Trophoblast cell (in vitro differentiated cells and primary cell): ENCODE measurements at regions not wholly inside any gene's neighbourhood (a gene's known extent, or its start where the extent isn't known, plus 50 kb on each side); places are given as distances from the start of the nearest gene placed in this dataset.
"Not testable (repeated sequence)": the region's sequence is repeated elsewhere in the genome, so short reads cannot be mapped to it uniquely, and the experiment has no call there.

Experiments
- DNase-seq, 2 donors: peaks; one replicate each; pipeline ENCODE4 v3.0.0-alpha.2; 2016
- H2AFZ ChIP-seq: 2 replicates; pipeline ENCODE4 v1.6.1; 2013; ENCODE audit warnings: low read length, moderate library complexity, mild to moderate bottlenecking; ENCODE audit not compliant: insufficient read depth, poor library complexity
- H2AK5ac ChIP-seq: 2 replicates; pipeline ENCODE4 v1.6.1; 2013; ENCODE audit warnings: mild to moderate bottlenecking, low read length
- H2BK120ac ChIP-seq: 2 replicates; pipeline ENCODE4 v1.6.1; 2013; ENCODE audit warnings: low read length, mild to moderate bottlenecking, moderate library complexity; ENCODE audit not compliant: insufficient read depth, poor library complexity
- H2BK12ac ChIP-seq: 2 replicates; pipeline ENCODE4 v1.6.1; 2013; ENCODE audit warnings: mild to moderate bottlenecking, low read length, moderate library complexity
- H2BK5ac ChIP-seq: 2 replicates; pipeline ENCODE4 v1.6.1; 2013; ENCODE audit warnings: low read length, low read depth, moderate library complexity, mild to moderate bottlenecking; ENCODE audit not compliant: poor library complexity
- H3K14ac ChIP-seq: 2 replicates; pipeline ENCODE4 v1.6.1; 2013; ENCODE audit warnings: mild to moderate bottlenecking, low read length
- H3K18ac ChIP-seq: 2 replicates; pipeline ENCODE4 v1.6.1; 2013; ENCODE audit warnings: mild to moderate bottlenecking, low read length
- H3K23ac ChIP-seq: 2 replicates; pipeline ENCODE4 v1.6.1; 2013; ENCODE audit warnings: low read length
- H3K27ac ChIP-seq: 2 replicates; pipeline ENCODE4 v1.5.1; 2013; ENCODE audit warnings: low read depth, mild to moderate bottlenecking, inconsistent platforms, low read length, moderate library complexity
- H3K27me3 ChIP-seq: 2 replicates; pipeline ENCODE4 v1.6.1; 2013; ENCODE audit warnings: inconsistent platforms, mild to moderate bottlenecking, low read length, moderate library complexity; ENCODE audit not compliant: insufficient read depth
- H3K36me3 ChIP-seq, 2 experiments: 1 replicate in 1 of 2; 2 replicates in 1 of 2; pipeline ENCODE4 v1.6.1; 2013; ENCODE audit warnings: low read length in 2 of 2, mild to moderate bottlenecking in 2 of 2, moderate library complexity in 1 of 2; ENCODE audit not compliant: insufficient read depth in 2 of 2, control insufficient read depth in 1 of 2
- H3K4ac ChIP-seq: 2 replicates; pipeline ENCODE4 v1.6.1; 2013; ENCODE audit warnings: low read depth, mild to moderate bottlenecking, low read length, moderate library complexity
- H3K4me1 ChIP-seq, 2 experiments: 1 replicate in 1 of 2; 2 replicates in 1 of 2; pipeline ENCODE4 v1.6.1; 2013; ENCODE audit warnings: low read length in 2 of 2, mild to moderate bottlenecking in 2 of 2, moderate library complexity in 1 of 2; ENCODE audit not compliant: insufficient read depth in 2 of 2, control insufficient read depth in 1 of 2
- H3K4me2 ChIP-seq: 2 replicates; pipeline ENCODE4 v1.6.1; 2013; ENCODE audit warnings: inconsistent platforms, mild to moderate bottlenecking, low read length, moderate library complexity
- H3K4me3 ChIP-seq: 2 replicates; pipeline ENCODE4 v1.5.1; 2013; ENCODE audit warnings: mild to moderate bottlenecking, low read depth, low read length, inconsistent platforms
- H3K79me1 ChIP-seq: one replicate; pipeline ENCODE4 v1.6.1; 2013; ENCODE audit warnings: low read length
- H3K79me2 ChIP-seq: 2 replicates; pipeline ENCODE4 v1.6.1; 2013; ENCODE audit warnings: low read length, mild to moderate bottlenecking; ENCODE audit not compliant: control insufficient read depth, insufficient read depth, poor library complexity
- H3K9ac ChIP-seq: 2 replicates; pipeline ENCODE4 v1.6.1; 2013; ENCODE audit warnings: mild to moderate bottlenecking, low read length
- H3K9me3 ChIP-seq: 2 replicates; pipeline ENCODE4 v1.6.1; 2013; ENCODE audit warnings: low read depth, mild to moderate bottlenecking, control low read depth, inconsistent platforms, low read length; ENCODE audit not compliant: insufficient read depth
- H4K12ac ChIP-seq: 2 replicates; pipeline ENCODE4 v1.6.1; 2013; ENCODE audit warnings: low read depth, mild to moderate bottlenecking, low read length, moderate library complexity
- H4K8ac ChIP-seq: 2 replicates; pipeline ENCODE4 v1.6.1; 2013; ENCODE audit warnings: low read depth, mild to moderate bottlenecking, low read length, moderate library complexity
- H4K91ac ChIP-seq: one replicate; pipeline ENCODE4 v1.6.1; 2013; ENCODE audit warnings: low read depth, mild to moderate bottlenecking, low read length, moderate library complexity
- WGBS: extraction: QIAGEN DNeasy Blood & Tissue Kit; methylation state at CpG from one replicate; pipeline ENCODE4 v1.1.7; 2013; ENCODE audit warnings: missing lambda C conversion rate; ENCODE audit not compliant: insufficient read length, insufficient coverage; ENCODE audit errors: extremely low coverage; 5-methylcytosine and 5-hydroxymethylcytosine counted together

- H4K12ac ChIP-seq = no peak overlapping the region
- H3K23ac ChIP-seq = no peak overlapping the region
- H3K4ac ChIP-seq = no peak overlapping the region
- no peak overlapping the region for H3K4me2 ChIP-seq
- no peak overlapping the region for H3K9ac ChIP-seq
- H3K4me3 ChIP-seq = no peak overlapping the region
- no peak overlapping the region for H4K91ac ChIP-seq
- H2BK120ac ChIP-seq = no peak overlapping the region
- no peaks in the 10 kb centered on the region for H3K79me2 ChIP-seq
- H3K14ac ChIP-seq = no peak overlapping the region
- no CpG with 5 or more reads among the region's 5 CpGs for WGBS
- no peak overlapping the region for H3K27ac ChIP-seq
- no peaks in the 10 kb centered on the region for H3K27me3 ChIP-seq
- no peak overlapping the region for H2BK12ac ChIP-seq
- H2AK5ac ChIP-seq = no peak overlapping the region
- no peak overlapping the region for H2BK5ac ChIP-seq
- no peak overlapping the region for H3K18ac ChIP-seq
- no peak for DNase-seq
- H3K79me1 ChIP-seq = no peaks in the 10 kb centered on the region
- no peaks in the 10 kb centered on the region for H3K9me3 ChIP-seq
- H3K4me1 ChIP-seq = no peaks in the 10 kb centered on the region
- no peak overlapping the region for H2AFZ ChIP-seq
- no peak overlapping the region for H4K8ac ChIP-seq
- H3K36me3 ChIP-seq = no peaks in the 10 kb centered on the region
Observed at GRCh38 chr6:140001821-140002341, 627.4 kb upstream of the CITED2 start.

DNA sequence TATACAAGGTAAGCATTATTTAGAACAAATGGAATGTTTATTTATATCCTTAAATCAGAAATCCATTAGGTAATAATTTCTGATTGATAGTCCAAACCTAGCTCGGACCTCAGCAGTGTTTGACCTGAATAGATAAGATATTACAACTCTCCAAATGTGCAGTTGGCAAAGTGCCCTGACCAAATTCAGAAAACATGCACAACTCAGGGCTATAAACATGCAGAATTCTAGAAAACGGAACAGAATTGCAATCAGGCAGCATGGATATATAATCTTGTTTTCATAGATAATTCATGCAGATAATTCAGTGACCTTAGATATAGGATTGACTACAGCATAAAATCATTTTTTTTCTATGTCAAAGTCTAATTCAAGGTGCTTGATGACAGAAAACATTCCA lies 626.6 kb upstream of the CITED2 start:
- Histone ChIP-seq H2BK120ac (no peak overlapping the region), H2BK5ac (no peak overlapping the region), H3K4me3 (no peak overlapping the region), H3K4ac (no peak overlapping the region), H4K12ac (no peak overlapping the region), H3K4me2 (no peak overlapping the region), H3K18ac (no peak overlapping the region), H3K27me3 (no peaks in the 10 kb centered on the region), H2BK12ac (no peak overlapping the region), H2AFZ (no peak overlapping the region), H3K79me1 (no peaks in the 10 kb centered on the region), H3K9me3 (no peaks in the 10 kb centered on the region), H3K14ac (no peak overlapping the region), H3K36me3 (no peaks in the 10 kb centered on the region), H3K4me1 (no peaks in the 10 kb centered on the region), H2AK5ac (no peak overlapping the region), H3K27ac (no peak overlapping the region), H3K79me2 (no peaks in the 10 kb centered on the region), H4K8ac (no peak overlapping the region), H3K23ac (no peak overlapping the region), H4K91ac (no peak overlapping the region), H3K9ac (no peak overlapping the region)
- DNase-seq = no peak
- no CpG with 5 or more reads among the region's 2 CpGs for WGBS

- H2BK5ac ChIP-seq, H4K12ac ChIP-seq, H3K14ac ChIP-seq, H3K9ac ChIP-seq, H3K4ac ChIP-seq, H3K36me3 ChIP-seq, H3K4me1 ChIP-seq, H3K79me2 ChIP-seq, H2AFZ ChIP-seq, H3K18ac ChIP-seq, H2AK5ac ChIP-seq, H4K8ac ChIP-seq, H3K4me2 ChIP-seq, H3K9me3 ChIP-seq, H3K27ac ChIP-seq, H3K79me1 ChIP-seq, DNase-seq, H4K91ac ChIP-seq, H2BK12ac ChIP-seq, H3K23ac ChIP-seq, H3K27me3 ChIP-seq, H3K4me3 ChIP-seq: not testable (repeated sequence)
- peak overlapping the region; percentile 17 for H2BK120ac ChIP-seq
- WGBS = no CpG with 5 or more reads among the region's 18 CpGs
Observed at GRCh38 chr6:139999661-140000060, 625.2 kb upstream of the CITED2 start.

GRCh38 chr6:139998478-139998877 lies 624.0 kb upstream of the CITED2 start:
- H4K8ac ChIP-seq = not testable (repeated sequence)

More at GRCh38 chr6:139998478-139998877, 624.0 kb upstream of the CITED2 start:
- H4K91ac ChIP-seq, DNase-seq, H2BK12ac ChIP-seq, H3K79me1 ChIP-seq, H3K36me3 ChIP-seq, H3K9ac ChIP-seq, H3K9me3 ChIP-seq, H2BK120ac ChIP-seq, H3K27ac ChIP-seq, H3K23ac ChIP-seq, H3K4me2 ChIP-seq, H3K4ac ChIP-seq, H4K12ac ChIP-seq, H2AFZ ChIP-seq, H3K4me1 ChIP-seq, H3K4me3 ChIP-seq, H3K18ac ChIP-seq, H3K27me3 ChIP-seq, H3K14ac ChIP-seq, H3K79me2 ChIP-seq, H2AK5ac ChIP-seq, H2BK5ac ChIP-seq: not testable (repeated sequence)
- WGBS = no CpG with 5 or more reads among the region's 11 CpGs
